ENCODE measurements at regions not wholly inside any gene's neighbourhood (a gene's known extent, or its start where the extent isn't known, plus 50 kb on each side); places are given as distances from the start of the nearest gene placed in this dataset.

DNA sequence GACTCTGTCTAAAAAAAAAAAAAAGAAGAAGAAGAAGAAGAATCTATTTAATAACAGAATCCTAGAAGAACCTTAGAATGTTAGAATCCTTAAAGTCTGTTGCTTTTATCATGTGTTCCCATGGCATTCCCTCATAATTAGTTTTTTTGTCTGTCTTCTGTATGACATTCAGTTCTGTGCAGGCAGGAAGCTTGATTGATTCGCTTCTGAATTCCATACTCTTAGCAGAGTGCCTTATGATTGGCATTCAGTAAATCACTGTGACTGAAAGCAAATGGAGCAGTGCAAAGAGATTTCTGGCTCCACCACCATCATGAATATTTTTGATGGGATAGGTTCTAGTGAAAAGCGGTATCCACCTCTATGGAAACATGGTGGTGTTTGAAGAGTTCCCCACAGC is 1065.9 kb upstream of the RBFOX1 start:
- H4K20me1 ChIP-seq (ENCODE audit: insufficient read depth, low read length): no peaks in the 10 kb centered on the region
- H2AFZ ChIP-seq (ENCODE audit: low read length): no peak overlapping the region
- FAIRE-seq (no peak), DNase-seq (ENCODE audit: low spot score) (no peak), ATAC-seq (no peak)
- POLR2A ChIA-PET: no interaction called here
- H3K79me2 ChIP-seq (ENCODE audit: insufficient read depth, low read length): no peaks in the 10 kb centered on the region
- WGBS (ENCODE audit: low lambda C conversion rate): 0% methylated on average over 2 of the region's 2 CpGs
- H3K27me3 ChIP-seq (ENCODE audit: control insufficient read depth in 1 of 2, insufficient read depth in 2 of 2, low read length in 2 of 2): no peaks in the 10 kb centered on the region
- H3K36me3 ChIP-seq (replicated peaks in 1 of 2; ENCODE audit: control insufficient read depth in 1 of 2, insufficient read depth in 2 of 2, low read length in 2 of 2): no peaks in the 10 kb centered on the region
- no peak overlapping the region for H3K4me3 ChIP-seq (replicated peaks in 1 of 3; ENCODE audit: insufficient read depth in 1 of 3, low read depth in 2 of 3, low read length in 3 of 3)
- intact Hi-C loops (cut with micrococcal nuclease; ENCODE audit: unreplicated experiment): no loop called here
- TF ChIP-seq ZNF7 (CRISPR knock-in tag; IDR thresholded peaks at IDR 0.05) (no peak), FOXK2 (IDR thresholded peaks at IDR 0.05) (no peak), FOSL2 (CRISPR knock-in tag; IDR thresholded peaks at IDR 0.05) (no peak), ZNF225 (CRISPR knock-in tag; IDR thresholded peaks at IDR 0.05) (no peak)
- in situ Hi-C loops (cut with HindIII; ENCODE audit: extremely low pct_ligation_motif_present, low pct_unique_long_range_greater_than_20kb): no loop called here
- CTCF ChIA-PET (ENCODE audit: low intra/inter-chr PET ratio, low total read pairs): no interaction called here
- H3K4me2 ChIP-seq (ENCODE audit: low read depth, low read length): no peak overlapping the region
- no peaks in the 10 kb centered on the region for H3K4me1 ChIP-seq (ENCODE audit: insufficient read depth, low read length)
- no peak overlapping the region for H3K9ac ChIP-seq (ENCODE audit: insufficient read depth, low read depth, low read length)
- 0 out of 2 replicates have a peak, but pooled peaks cover 4% of the 10 kb centered on the region for H3K9me3 ChIP-seq (ENCODE audit: low read length)
- BruUV-seq (replicated peaks): no TSS peak
- no peak overlapping the region for H3K27ac ChIP-seq (ENCODE audit: extremely low read length, insufficient read depth, low read length)

DNA sequence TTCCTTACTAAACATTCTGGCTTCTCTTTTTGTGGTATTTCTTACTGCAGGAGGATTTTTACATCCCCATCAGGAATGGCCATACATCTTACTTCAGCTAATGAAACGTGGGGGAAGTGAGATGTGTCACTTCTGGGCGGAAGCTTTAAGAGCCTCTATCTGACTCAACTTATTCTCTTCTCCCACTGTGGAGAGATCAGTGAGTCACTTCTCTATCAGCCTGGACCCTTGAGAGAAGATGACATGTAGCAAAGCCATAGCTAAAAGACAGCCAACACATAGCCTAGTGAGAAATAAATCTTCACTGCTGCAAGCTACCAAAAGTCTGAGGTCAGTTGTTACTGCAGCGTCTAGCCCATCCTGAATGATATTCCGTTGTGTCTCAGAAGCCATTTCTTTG is 1066.7 kb upstream of the RBFOX1 start:
- Histone ChIP-seq H3K9me3 (ENCODE audit: low read length) (0 out of 2 replicates have a peak, but pooled peaks cover 4% of the 10 kb centered on the region), H3K4me2 (ENCODE audit: low read depth, low read length) (no peak overlapping the region), H3K27me3 (ENCODE audit: control insufficient read depth in 1 of 2, insufficient read depth in 2 of 2, low read length in 2 of 2) (no peaks in the 10 kb centered on the region), H3K4me3 (replicated peaks in 1 of 3; ENCODE audit: insufficient read depth in 1 of 3, low read depth in 2 of 3, low read length in 3 of 3) (no peak overlapping the region), H3K79me2 (ENCODE audit: insufficient read depth, low read length) (no peaks in the 10 kb centered on the region), H3K4me1 (ENCODE audit: insufficient read depth, low read length) (no peaks in the 10 kb centered on the region), H3K27ac (ENCODE audit: extremely low read length, insufficient read depth, low read length) (no peak overlapping the region), H3K9ac (ENCODE audit: insufficient read depth, low read depth, low read length) (no peak overlapping the region), H2AFZ (ENCODE audit: low read length) (no peak overlapping the region), H4K20me1 (ENCODE audit: insufficient read depth, low read length) (no peaks in the 10 kb centered on the region), H3K36me3 (replicated peaks in 1 of 2; ENCODE audit: control insufficient read depth in 1 of 2, insufficient read depth in 2 of 2, low read length in 2 of 2) (no peaks in the 10 kb centered on the region)
- no peak for DNase-seq (ENCODE audit: low spot score)
- 13% methylated on average over 4 of the region's 4 CpGs for WGBS (ENCODE audit: low lambda C conversion rate)
- BruUV-seq (replicated peaks): no TSS peak
- in situ Hi-C loops (cut with HindIII; ENCODE audit: extremely low pct_ligation_motif_present, low pct_unique_long_range_greater_than_20kb): no loop called here
- ChIA-PET POLR2A (no interaction called here), CTCF (ENCODE audit: low intra/inter-chr PET ratio, low total read pairs) (no interaction called here)
- no peak for FAIRE-seq
- intact Hi-C loops (cut with micrococcal nuclease; ENCODE audit: unreplicated experiment): no loop called here
- ATAC-seq: no peak
- TF ChIP-seq TMF1 (CRISPR knock-in tag; IDR thresholded peaks at IDR 0.05; ENCODE audit: low read depth): no peak
- TF ChIP-seq ZNF3 (CRISPR knock-in tag; IDR thresholded peaks at IDR 0.05): no peak
- no peak for TF ChIP-seq ZNF674 (CRISPR knock-in tag; IDR thresholded peaks at IDR 0.05; ENCODE audit: low read depth)
- no peak for TF ChIP-seq ZBTB1 (CRISPR knock-in tag; IDR thresholded peaks at IDR 0.05; ENCODE audit: borderline replicate concordance)
- no peak for TF ChIP-seq MEF2D (CRISPR knock-in tag; IDR thresholded peaks at IDR 0.05)
- TF ChIP-seq ATF4 (CRISPR knock-in tag; IDR thresholded peaks at IDR 0.05): no peak
- TF ChIP-seq CEBPG (CRISPR knock-in tag; IDR thresholded peaks at IDR 0.05): no peak
- no peak for TF ChIP-seq MEIS1 (CRISPR knock-in tag; IDR thresholded peaks at IDR 0.05; ENCODE audit: borderline replicate concordance)
- TF ChIP-seq, protein P1, sequence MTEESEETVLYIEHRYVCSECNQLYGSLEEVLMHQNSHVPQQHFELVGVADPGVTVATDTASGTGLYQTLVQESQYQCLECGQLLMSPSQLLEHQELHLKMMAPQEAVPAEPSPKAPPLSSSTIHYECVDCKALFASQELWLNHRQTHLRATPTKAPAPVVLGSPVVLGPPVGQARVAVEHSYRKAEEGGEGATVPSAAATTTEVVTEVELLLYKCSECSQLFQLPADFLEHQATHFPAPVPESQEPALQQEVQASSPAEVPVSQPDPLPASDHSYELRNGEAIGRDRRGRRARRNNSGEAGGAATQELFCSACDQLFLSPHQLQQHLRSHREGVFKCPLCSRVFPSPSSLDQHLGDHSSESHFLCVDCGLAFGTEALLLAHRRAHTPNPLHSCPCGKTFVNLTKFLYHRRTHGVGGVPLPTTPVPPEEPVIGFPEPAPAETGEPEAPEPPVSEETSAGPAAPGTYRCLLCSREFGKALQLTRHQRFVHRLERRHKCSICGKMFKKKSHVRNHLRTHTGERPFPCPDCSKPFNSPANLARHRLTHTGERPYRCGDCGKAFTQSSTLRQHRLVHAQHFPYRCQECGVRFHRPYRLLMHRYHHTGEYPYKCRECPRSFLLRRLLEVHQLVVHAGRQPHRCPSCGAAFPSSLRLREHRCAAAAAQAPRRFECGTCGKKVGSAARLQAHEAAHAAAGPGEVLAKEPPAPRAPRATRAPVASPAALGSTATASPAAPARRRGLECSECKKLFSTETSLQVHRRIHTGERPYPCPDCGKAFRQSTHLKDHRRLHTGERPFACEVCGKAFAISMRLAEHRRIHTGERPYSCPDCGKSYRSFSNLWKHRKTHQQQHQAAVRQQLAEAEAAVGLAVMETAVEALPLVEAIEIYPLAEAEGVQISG (CRISPR knock-in tag; IDR thresholded peaks at IDR 0.05): no peak
- TF ChIP-seq POLR2A (IDR thresholded peaks at IDR 0.05; ENCODE audit: insufficient read depth in 1 of 2, low read depth in 2 of 2, low read length in 2 of 2): no peak
- TF ChIP-seq, protein P2, sequence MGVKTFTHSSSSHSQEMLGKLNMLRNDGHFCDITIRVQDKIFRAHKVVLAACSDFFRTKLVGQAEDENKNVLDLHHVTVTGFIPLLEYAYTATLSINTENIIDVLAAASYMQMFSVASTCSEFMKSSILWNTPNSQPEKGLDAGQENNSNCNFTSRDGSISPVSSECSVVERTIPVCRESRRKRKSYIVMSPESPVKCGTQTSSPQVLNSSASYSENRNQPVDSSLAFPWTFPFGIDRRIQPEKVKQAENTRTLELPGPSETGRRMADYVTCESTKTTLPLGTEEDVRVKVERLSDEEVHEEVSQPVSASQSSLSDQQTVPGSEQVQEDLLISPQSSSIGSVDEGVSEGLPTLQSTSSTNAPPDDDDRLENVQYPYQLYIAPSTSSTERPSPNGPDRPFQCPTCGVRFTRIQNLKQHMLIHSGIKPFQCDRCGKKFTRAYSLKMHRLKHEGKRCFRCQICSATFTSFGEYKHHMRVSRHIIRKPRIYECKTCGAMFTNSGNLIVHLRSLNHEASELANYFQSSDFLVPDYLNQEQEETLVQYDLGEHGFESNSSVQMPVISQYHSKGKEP (CRISPR knock-in tag; IDR thresholded peaks at IDR 0.05): no peak
- no peak for TF ChIP-seq SCMH1 (CRISPR knock-in tag; IDR thresholded peaks at IDR 0.05; ENCODE audit: borderline replicate concordance)
- TF ChIP-seq ATF7-NPFF (CRISPR knock-in tag; IDR thresholded peaks at IDR 0.05; ENCODE audit: low read depth): no peak

All from HepG2 (cell line).